ENCODE measurements at regions not wholly inside any gene's neighbourhood (a gene's known extent, or its start where the extent isn't known, plus 50 kb on each side); places are given as distances from the start of the nearest gene placed in this dataset.

DNA sequence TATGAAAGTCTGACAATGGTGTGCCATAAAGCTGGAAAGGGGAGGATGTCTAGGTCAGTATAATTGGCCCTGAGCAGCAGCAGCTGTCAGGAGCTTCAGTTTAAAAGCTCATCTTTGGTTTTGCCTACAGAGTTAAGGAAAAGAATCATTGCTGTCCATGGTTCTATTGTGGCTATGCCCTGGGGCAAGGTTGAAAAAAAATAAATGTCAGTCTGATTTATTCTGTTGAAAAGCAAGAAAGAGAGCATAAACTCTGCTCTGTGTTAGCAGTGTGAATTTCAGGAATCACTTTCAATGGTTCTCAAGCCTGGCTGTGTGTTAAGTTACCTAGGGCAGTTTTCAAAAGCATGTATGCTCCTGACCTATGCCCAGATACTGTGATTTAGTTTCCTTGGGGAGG lies 446.7 kb downstream of the SETBP1 start:
- Histone ChIP-seq H3K4me1 (ENCODE audit: insufficient read depth, low read length) (no peaks in the 10 kb centered on the region), H3K9me3 (ENCODE audit: control insufficient read depth in 1 of 2, insufficient read depth in 1 of 2, low read length in 2 of 2) (no peaks in the 10 kb centered on the region), H3K27ac (ENCODE audit: low read depth in 1 of 2, low read length in 2 of 2) (no peak overlapping the region), H3K27me3 (ENCODE audit: control insufficient read depth in 1 of 2, insufficient read depth in 2 of 2, low read length in 2 of 2) (no peaks in the 10 kb centered on the region), H3K4me3 (ENCODE audit: low read length) (no peak overlapping the region), H3K36me3 (ENCODE audit: insufficient read depth, low read length) (no peaks in the 10 kb centered on the region)
- Mint-ChIP-seq H3K27me3 (peaks cover 4% of the 10 kb centered on the region), H3K4me1 (ENCODE audit: low read depth) (no peaks in the 10 kb centered on the region), H3K4me3 (no peak overlapping the region), H3K36me3 (ENCODE audit: low read depth) (no peaks in the 10 kb centered on the region), H3K27ac (no peak overlapping the region), H3K9me3 (no peaks in the 10 kb centered on the region)
- intact Hi-C loops (cut with DNase I, micrococcal nuclease): no loop called here
- TF ChIP-seq, protein P1, sequence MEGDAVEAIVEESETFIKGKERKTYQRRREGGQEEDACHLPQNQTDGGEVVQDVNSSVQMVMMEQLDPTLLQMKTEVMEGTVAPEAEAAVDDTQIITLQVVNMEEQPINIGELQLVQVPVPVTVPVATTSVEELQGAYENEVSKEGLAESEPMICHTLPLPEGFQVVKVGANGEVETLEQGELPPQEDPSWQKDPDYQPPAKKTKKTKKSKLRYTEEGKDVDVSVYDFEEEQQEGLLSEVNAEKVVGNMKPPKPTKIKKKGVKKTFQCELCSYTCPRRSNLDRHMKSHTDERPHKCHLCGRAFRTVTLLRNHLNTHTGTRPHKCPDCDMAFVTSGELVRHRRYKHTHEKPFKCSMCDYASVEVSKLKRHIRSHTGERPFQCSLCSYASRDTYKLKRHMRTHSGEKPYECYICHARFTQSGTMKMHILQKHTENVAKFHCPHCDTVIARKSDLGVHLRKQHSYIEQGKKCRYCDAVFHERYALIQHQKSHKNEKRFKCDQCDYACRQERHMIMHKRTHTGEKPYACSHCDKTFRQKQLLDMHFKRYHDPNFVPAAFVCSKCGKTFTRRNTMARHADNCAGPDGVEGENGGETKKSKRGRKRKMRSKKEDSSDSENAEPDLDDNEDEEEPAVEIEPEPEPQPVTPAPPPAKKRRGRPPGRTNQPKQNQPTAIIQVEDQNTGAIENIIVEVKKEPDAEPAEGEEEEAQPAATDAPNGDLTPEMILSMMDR (IDR thresholded peaks at IDR 0.05): no peak
- no peak for DNase-seq
- ChIA-PET POLR2A (no interaction called here), CTCF (no interaction called here)
- no peak for ATAC-seq (ENCODE audit: poor library complexity)

DNA sequence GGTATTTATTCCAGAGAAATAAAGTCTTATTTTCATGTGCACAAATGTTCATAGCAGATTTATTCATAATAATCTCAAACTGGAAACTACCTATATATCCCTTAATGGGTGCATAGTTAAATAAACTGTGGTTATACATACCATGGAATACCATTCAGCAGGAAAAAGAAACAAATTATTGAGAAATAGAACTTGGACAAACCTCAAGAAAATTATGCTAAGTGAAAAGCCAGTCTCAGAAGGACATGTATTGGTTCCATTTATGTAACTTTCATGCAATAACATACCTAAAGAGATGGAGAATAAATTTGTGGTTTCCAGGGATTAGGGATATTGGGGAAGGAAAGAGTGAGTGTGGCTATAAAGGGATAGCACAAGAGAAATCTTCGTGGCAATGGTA lies 452.6 kb downstream of the SETBP1 start:
- Histone ChIP-seq H3K27ac (ENCODE audit: low read depth in 1 of 2, low read length in 2 of 2) (no peak overlapping the region), H3K36me3 (ENCODE audit: insufficient read depth, low read length) (no peaks in the 10 kb centered on the region), H3K4me3 (ENCODE audit: low read length) (no peak overlapping the region), H3K4me1 (ENCODE audit: insufficient read depth, low read length) (no peaks in the 10 kb centered on the region), H3K27me3 (ENCODE audit: control insufficient read depth in 1 of 2, insufficient read depth in 2 of 2, low read length in 2 of 2) (no peaks in the 10 kb centered on the region), H3K9me3 (ENCODE audit: control insufficient read depth in 1 of 2, insufficient read depth in 1 of 2, low read length in 2 of 2) (no peaks in the 10 kb centered on the region)
- ATAC-seq (ENCODE audit: poor library complexity) (no peak), DNase-seq (no peak)
- H3K4me3 Mint-ChIP-seq: no peak overlapping the region
- TF ChIP-seq, protein P1 (IDR thresholded peaks at IDR 0.05): no peak
- POLR2A ChIA-PET: no interaction called here
- intact Hi-C loops (cut with DNase I, micrococcal nuclease): no loop called here
- no peaks in the 10 kb centered on the region for H3K9me3 Mint-ChIP-seq
- no peaks in the 10 kb centered on the region for H3K27me3 Mint-ChIP-seq
- H3K4me1 Mint-ChIP-seq (ENCODE audit: low read depth): no peaks in the 10 kb centered on the region
- CTCF ChIA-PET: no interaction called here
- H3K36me3 Mint-ChIP-seq (ENCODE audit: low read depth): no peaks in the 10 kb centered on the region
- no peak overlapping the region for H3K27ac Mint-ChIP-seq

DNA sequence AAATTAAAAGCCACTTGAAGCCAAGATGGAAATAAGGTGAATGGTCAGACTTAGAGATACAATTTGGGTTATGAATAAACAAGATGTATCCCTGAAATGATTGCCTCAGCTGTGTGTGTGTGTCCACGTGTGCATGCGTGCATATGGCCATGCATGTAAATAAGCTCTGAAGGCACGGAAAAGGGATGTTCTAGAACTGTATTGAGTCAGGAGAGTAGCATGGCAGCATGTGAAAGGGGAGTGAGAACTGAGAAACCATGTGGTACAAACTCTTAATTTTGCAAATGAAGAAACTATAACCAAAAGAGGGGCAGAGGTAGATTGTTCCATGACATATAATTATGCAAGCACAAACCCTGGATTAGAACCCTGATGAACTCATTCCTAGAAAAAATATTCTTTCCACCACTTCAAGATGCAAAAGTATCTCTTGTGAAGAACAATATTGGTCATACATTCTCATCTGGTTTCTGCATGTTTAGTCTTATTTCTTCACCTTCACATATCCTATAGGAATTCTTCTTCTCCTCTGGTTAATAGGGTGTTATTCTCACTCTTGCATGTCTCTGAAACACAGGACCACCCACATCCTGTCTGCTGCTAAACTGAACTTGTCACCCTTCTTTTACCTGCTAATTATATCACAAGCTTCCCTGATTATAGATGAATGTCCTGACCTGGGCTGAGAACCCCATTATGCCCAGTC lies 455.8 kb downstream of the SETBP1 start:
- no peaks in the 10 kb centered on the region for H3K27me3 ChIP-seq (ENCODE audit: control insufficient read depth in 1 of 2, insufficient read depth in 2 of 2, low read length in 2 of 2)
- no peak overlapping the region for H3K4me3 Mint-ChIP-seq
- CTCF ChIA-PET: no interaction called here

More for the DNA sequence above, 455.8 kb downstream of the SETBP1 start:
- POLR2A ChIA-PET: no interaction called here
- Histone ChIP-seq H3K36me3 (ENCODE audit: insufficient read depth, low read length) (no peaks in the 10 kb centered on the region), H3K4me1 (ENCODE audit: insufficient read depth, low read length) (no peaks in the 10 kb centered on the region), H3K9me3 (ENCODE audit: control insufficient read depth in 1 of 2, insufficient read depth in 1 of 2, low read length in 2 of 2) (no peaks in the 10 kb centered on the region), H3K27ac (ENCODE audit: low read depth in 1 of 2, low read length in 2 of 2) (no peak overlapping the region), H3K4me3 (ENCODE audit: low read length) (no peak overlapping the region)
- no peaks in the 10 kb centered on the region for H3K4me1 Mint-ChIP-seq (ENCODE audit: low read depth)
- ATAC-seq (ENCODE audit: poor library complexity): no peak
- intact Hi-C loops (cut with DNase I, micrococcal nuclease): no loop called here
- TF ChIP-seq, protein P1 (IDR thresholded peaks at IDR 0.05): no peak
- DNase-seq: peak in 1 of 14 experiments; percentile 17
- H3K36me3 Mint-ChIP-seq (ENCODE audit: low read depth): no peaks in the 10 kb centered on the region
- H3K27me3 Mint-ChIP-seq: no peaks in the 10 kb centered on the region
- peaks cover 3% of the 10 kb centered on the region for H3K9me3 Mint-ChIP-seq
- H3K27ac Mint-ChIP-seq: no peak overlapping the region
